ENCODE measurements at regions not wholly inside any gene's neighbourhood (a gene's known extent, or its start where the extent isn't known, plus 50 kb on each side); places are given as distances from the start of the nearest gene placed in this dataset.

DNA sequence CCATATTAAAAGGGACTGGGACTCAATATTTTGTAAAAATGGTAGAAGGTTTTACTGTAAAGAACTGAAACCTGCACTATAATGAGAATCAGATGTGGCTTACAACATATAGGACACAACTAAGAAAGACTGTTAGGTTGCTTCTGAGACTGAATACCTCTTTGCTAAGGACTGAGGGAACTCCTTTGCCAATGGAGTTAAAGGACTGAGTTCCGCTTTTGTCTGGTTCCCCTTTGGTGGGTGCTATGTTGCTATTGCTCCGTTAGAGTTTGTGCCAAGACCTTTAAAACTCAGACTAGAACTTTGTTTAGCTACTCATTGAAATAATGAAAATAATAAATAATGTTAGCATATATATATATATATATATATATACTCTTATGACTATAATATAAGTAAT is 147.8 kb upstream of the KCNMB2 start:
- DNase-seq: no peak

GRCh38 chr3:178389258-178389657 is 147.0 kb upstream of the KCNMB2 start:
- no peak for DNase-seq

DNA sequence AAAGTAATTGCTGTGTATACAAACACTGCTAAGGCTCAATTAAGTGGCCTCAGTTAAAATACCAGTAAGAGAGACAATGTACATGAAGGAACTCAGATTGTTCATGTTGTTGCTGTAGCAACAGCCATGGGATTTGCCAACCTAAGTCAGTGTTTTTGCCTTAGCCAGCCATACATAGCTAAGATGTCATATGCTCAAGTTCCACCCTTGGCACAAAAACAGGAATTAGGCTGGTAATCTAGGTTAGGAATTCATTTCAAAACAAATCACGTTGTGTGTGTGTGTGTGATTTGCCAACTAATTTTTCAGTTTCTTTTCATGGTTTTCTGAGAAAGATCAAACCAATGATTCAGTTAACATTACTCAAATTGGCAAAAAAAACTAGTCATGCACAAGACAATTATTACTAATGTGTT is 143.7 kb upstream of the KCNMB2 start:
- DNase-seq: no peak

GRCh38 chr3:178393146-178393545 is 143.1 kb upstream of the KCNMB2 start:
- DNase-seq: no peak

- DNase-seq: no peak
Measured at GRCh38 chr3:178393824-178394223, 142.4 kb upstream of the KCNMB2 start.

- no peak for DNase-seq
Measured at GRCh38 chr3:178396318-178396717, 139.9 kb upstream of the KCNMB2 start.

DNA sequence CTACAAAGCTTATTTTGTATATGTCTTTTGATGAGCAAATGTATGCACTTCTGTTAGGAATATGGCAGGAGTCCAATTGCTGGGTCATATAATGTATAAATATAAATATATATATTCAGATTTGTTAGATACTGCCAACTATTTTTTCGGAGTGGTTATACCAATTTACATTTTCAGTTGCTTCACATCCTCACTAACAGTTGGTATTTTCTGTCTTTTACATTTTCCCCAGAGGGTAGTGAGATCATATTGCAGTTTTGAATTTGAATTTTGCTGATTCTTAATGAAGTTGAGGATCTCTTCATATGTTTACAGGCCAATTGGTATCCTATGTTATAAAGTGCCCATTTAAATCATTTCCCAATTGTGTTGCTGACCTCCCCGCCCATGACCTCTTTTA is 139.0 kb upstream of the KCNMB2 start:
- DNase-seq: no peak

DNA sequence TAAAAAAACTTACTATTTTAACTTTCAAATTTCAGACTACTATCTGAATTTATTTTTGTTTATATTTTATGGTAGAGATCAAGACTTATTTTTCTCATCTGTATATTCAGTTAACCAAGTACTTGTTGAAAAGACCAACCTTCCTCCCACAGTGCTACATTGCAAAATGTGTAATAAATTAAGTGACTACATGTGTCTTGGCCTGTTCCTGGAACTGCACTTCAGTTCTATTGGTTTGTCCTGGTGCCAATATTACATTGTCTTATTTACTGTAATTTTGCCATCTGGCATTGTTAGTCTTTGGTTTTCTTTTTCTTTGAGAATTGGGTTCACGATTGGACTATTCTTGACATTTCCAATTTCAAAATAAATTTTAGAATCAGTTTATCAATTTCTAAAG is 138.4 kb upstream of the KCNMB2 start:
- DNase-seq: no peak

- no peak for DNase-seq
Measured at GRCh38 chr3:178404961-178405360, 131.3 kb upstream of the KCNMB2 start.

DNA sequence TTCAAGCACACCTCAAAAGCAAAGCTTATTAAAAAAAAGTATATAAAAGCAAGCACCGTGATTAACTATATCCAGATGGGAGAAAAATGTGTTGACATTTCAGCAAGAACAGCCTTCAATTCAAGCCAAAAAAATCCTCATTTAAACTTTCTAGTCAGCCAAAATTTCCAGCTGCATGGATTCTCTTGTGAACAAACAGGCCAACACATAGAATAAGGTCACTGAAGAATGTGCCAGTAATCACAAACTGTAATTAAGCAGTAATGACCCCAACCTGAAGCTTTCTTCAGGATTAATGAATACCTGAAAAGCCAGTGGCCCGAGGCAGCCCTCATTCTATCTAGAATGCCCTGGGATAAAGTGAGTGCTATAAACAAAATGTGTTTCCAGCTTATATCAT is 130.7 kb upstream of the KCNMB2 start:
- no peak for DNase-seq

DNA sequence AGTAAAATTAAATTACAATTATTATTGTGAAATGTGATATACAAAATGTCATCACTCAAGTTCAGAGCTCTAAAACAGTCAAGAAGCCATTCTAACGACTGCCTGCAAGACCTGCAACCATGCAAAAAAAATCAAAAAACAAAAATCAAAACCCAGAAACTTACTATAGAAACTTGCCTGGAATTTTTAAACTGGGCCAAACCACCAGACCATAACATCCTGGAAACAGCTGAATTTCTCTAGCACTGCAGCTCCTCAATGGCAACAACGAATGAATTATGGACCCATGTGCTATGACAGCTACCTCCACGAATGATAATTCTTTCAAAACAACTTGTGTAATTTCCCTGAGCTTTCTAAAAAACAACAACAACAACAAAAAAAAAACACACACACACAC is 130.0 kb upstream of the KCNMB2 start:
- no peak for DNase-seq

GRCh38 chr3:178415384-178415783 is 120.9 kb upstream of the KCNMB2 start:
- no peak for DNase-seq

DNA sequence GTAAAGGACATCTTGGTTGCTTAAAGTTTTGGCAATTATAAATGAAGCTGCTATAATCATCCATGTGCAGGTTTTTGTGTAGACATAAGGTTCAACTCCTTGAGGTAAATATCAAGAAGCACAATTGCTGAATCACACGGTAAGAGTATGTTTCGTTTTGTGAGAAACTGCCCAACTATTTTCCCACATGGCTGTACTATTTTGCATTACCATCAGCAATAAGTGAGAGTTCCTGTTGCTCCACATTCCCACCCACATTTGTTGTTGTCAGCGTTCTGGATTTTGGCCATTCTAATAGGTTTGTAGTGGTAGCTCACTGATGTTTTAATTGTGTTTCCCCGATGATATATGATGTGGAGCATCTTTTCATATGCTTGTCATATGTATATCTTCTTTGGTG is 118.5 kb upstream of the KCNMB2 start:
- DNase-seq: no peak

GRCh38 chr3:178419071-178419470 is 117.2 kb upstream of the KCNMB2 start:
- no peak for DNase-seq

- no peak for DNase-seq
Measured at GRCh38 chr3:178420033-178420432, 116.2 kb upstream of the KCNMB2 start.

- no peak for DNase-seq
Measured at GRCh38 chr3:178421069-178421468, 115.2 kb upstream of the KCNMB2 start.

GRCh38 chr3:178422406-178422805 is 113.8 kb upstream of the KCNMB2 start:
- DNase-seq: no peak

DNA sequence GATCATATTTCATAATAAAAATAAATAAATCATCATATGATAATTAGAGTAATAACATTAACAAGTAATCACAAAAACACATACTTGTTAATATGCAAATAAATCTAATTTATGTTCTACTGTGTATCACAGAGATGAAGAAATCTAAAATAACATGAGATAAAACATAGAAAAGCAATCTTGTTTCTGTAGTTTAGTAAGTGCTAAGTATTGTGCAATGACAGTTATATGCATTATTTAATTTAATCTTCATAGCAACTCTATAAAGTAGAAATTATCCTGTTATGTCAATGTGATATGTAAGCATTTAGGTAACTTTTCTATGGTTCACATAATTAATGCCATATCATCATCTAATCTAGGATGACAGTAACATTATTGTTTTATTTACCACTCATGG is 108.2 kb upstream of the KCNMB2 start:
- no peak for DNase-seq

- no peak for DNase-seq
Measured at GRCh38 chr3:178434206-178434805, 101.9 kb upstream of the KCNMB2 start.

DNA sequence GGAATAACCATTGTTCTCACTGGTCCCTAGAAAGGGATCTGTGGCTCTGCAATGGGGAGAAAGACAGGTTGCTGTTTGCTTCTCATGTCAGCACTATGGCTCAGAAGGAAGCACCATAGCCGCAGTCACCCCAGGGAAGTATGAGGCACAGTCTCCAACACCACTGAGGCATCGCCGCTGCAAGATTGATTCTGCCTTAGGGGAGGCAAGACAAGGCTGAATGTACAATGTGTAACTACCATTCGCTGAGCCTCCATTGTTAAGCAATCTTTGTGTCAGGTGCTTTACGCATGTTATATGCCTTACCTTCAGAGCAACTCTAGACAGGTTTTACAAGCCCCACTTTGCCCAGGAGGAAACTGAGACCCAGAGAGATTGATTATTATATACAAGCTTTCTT is 100.7 kb upstream of the KCNMB2 start:
- DNase-seq: no peak

DNA sequence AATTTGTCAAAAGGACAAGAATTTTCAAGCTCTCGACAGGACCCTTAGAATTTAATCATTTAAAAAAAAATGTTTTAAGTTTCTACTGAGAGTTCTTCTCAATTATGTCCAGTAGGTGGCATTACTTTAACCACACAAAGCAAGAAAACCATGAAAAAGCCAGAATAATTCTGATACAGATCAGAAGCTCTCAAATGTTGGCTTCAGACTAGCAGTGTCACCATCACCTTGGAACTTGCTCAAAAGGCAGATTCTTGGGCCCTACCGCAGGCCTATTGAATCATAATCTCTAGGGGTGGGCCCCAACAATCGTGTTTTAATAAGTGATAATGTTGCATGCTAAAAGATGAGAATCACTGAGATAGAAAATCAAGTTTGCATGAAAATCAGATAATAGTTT is 99.5 kb upstream of the KCNMB2 start:
- no peak for DNase-seq

GRCh38 chr3:178437236-178437635 is 99.0 kb upstream of the KCNMB2 start:
- DNase-seq: no peak

- DNase-seq: no peak
Measured at GRCh38 chr3:178439504-178439903, 96.7 kb upstream of the KCNMB2 start.

DNA sequence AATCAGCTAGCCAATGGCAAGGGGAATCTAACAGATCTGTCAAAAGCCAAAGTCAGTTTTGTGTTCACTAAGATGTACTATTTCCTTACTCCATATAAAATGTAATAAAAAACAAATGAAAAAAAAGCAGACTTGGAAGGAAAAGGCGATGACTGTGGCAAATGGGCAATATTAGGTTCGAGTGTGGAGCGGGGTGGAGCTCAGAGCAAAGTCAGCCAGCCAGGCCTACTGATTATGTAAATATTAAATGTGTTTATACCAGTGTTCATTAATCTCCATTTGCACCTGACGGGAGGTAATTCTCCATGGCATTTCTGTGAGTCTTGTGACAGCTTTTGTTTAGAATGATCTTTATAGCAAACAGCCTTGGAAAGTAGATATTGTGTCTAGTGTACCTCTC is 96.2 kb upstream of the KCNMB2 start:
- DNase-seq: no peak

DNA sequence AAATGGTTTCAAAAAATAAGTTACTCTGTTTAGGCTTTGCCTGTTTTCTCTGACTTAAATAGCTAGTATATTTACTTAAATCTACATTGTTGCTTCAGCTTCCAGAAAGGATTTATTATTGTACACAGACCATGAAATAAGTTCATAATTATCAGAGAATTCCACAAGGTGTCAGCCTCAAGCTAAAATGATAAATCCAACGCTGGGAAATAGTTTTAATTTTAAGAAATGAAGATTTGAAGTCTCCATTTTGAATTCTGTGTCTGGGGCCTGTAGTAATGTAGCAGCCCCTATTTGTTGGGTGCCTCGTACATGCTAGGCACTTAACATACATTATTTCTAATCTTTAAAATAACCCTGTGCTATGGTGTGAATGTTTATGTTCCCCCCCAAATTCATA is 92.6 kb upstream of the KCNMB2 start:
- DNase-seq: no peak

DNA sequence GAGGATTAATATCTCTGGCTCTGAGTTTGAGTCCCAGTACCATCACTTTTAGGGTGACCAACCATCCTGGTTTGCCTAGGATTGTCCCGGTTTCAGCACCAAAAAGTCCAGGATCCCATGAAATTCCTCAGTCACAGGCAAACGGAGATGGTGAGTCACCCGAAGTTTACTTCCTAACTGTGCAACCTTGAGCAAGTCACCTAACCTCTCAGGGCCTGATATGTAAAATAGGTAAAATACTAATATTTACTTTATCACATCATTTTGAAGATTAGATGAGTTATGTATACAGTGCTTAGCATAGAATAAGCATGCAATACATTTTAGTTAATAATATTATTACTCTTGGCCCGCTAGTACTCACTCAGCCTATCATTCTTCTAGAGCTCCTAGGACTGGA is 91.1 kb upstream of the KCNMB2 start:
- no peak for DNase-seq

Measured in stimulated activated CD4-positive, alpha-beta T cell treated with anti-CD3 and anti-CD28 coated beads, Interleukin-1b, Interleukin-23, amount 100 ng/mL, for 48 hours (primary cell).